Panc1 (cell line): ENCODE measurements at regions not wholly inside any gene's neighbourhood (a gene's known extent, or its start where the extent isn't known, plus 50 kb on each side); places are given as distances from the start of the nearest gene placed in this dataset.
A peak's percentile ranks its signal among the peaks of the same experiment; 100 is the strongest.

Experiments used
- ATAC-seq: fragments of 200-7000 bp; cut with Tn5 transposase; 2 replicates; pipeline ENCODE4 v1.9.1; 2020; ENCODE audit warnings: mild to moderate bottlenecking, moderate library complexity
- BruUV-seq: library from RNA; stranded (reverse); fragments of 400-500 nt; replicated peaks from 2 replicates; lab custom pipeline; 2021; lab: Mats Ljungman, UMichigan
- CTCF ChIA-PET: fragments of 300-600 bp; sonication (Branson Sonifier 250); formaldehyde crosslinking; loops from one replicate; lab custom pipeline; 2022; ENCODE audit warnings: antibody characterized with exemption; lab: Charles Lee
- POLR2A ChIA-PET: fragments of 300-600 bp; sonication (Branson Sonifier 250); formaldehyde crosslinking; loops from one replicate; lab custom pipeline; 2022; ENCODE audit warnings: antibody characterized with exemption; lab: Charles Lee
- DNase-seq: peaks from one replicate; pipeline ENCODE4 v3.0.0-alpha.2; 2010; ENCODE audit warnings: low read depth, low spot score
- H3K27ac ChIP-seq: 2 replicates; pipeline ENCODE4 v1.5.1; 2011; ENCODE audit warnings: mild to moderate bottlenecking, low read length, inconsistent platforms
- H3K27me3 ChIP-seq: fragments of 200-500 bp; sonication (Bioruptor generic); 2 replicates; pipeline ENCODE4 v1.6.0; 2014; ENCODE audit warnings: low read length, inconsistent platforms; ENCODE audit not compliant: control insufficient read depth, insufficient read depth
- H3K36me3 ChIP-seq: fragments of 200-500 bp; sonication (Bioruptor generic); 2 replicates; pipeline ENCODE4 v1.5.1; 2014; ENCODE audit warnings: inconsistent platforms, mild to moderate bottlenecking, low read length, moderate library complexity; ENCODE audit not compliant: control insufficient read depth, insufficient read depth
- H3K4me1 ChIP-seq: 2 replicates; pipeline ENCODE4 v1.5.1; 2011; ENCODE audit warnings: inconsistent platforms, mild to moderate bottlenecking, low read length, moderate library complexity; ENCODE audit not compliant: control insufficient read depth, insufficient read depth
- H3K4me3 ChIP-seq, 2 experiments: 2 replicates each; pipeline ENCODE4 v1.5.1; 2011 to 2012; ENCODE audit warnings: low read depth in 2 of 2, low read length in 2 of 2, mild to moderate bottlenecking in 2 of 2, inconsistent platforms in 1 of 2, moderate library complexity in 1 of 2
- H3K9me3 ChIP-seq: fragments of 200-500 bp; sonication (Bioruptor generic); 2 replicates; pipeline ENCODE4 v1.5.1; 2014; ENCODE audit warnings: low read depth, mild to moderate bottlenecking, inconsistent platforms, low read length, moderate library complexity; ENCODE audit not compliant: control insufficient read depth, insufficient read depth
- CTCF ChIP-seq: fragments of 450-650 bp; IDR thresholded peaks from 2 replicates; pipeline ENCODE4 v1.5.1; 2017; ENCODE audit warnings: mild to moderate bottlenecking
- POLR2AphosphoS5 ChIP-seq: IDR thresholded peaks from 2 replicates; pipeline ENCODE4 v1.6.1; 2012; ENCODE audit warnings: mild to moderate bottlenecking, low read depth, low read length, moderate library complexity
- REST ChIP-seq, 2 experiments: IDR thresholded peaks; 2 replicates each; pipeline ENCODE4 v1.6.1; 2011 to 2012; ENCODE audit warnings: low read depth in 2 of 2, control low read depth in 1 of 2, low read length in 1 of 2, mild to moderate bottlenecking in 1 of 2, moderate library complexity in 1 of 2; ENCODE audit not compliant: insufficient read depth in 1 of 2
- SIN3A ChIP-seq: IDR thresholded peaks from 2 replicates; pipeline ENCODE4 v1.6.1; 2012; ENCODE audit warnings: low read depth, mild to moderate bottlenecking, low read length, moderate library complexity, borderline replicate concordance; ENCODE audit not compliant: insufficient read depth
- TCF7L2 ChIP-seq: IDR thresholded peaks from 2 replicates; pipeline ENCODE4 v1.6.1; 2011; ENCODE audit warnings: mild to moderate bottlenecking, low read depth, low read length, inconsistent platforms
- in situ Hi-C: cut with HindIII; loops from 2 replicates; pipeline ENCODE4 v1.10.0; 2016; ENCODE audit warnings: low sequenced_read_pairs, low pct_unique_long_range_greater_than_20kb
- intact Hi-C: fragments of 100-400 bp; cut with micrococcal nuclease; formaldehyde crosslinking; loops from one replicate; pipeline ENCODE4 v1.10.0; 2022; ENCODE audit not compliant: unreplicated experiment

GRCh38 chr2:2638547-2639220 is 307.6 kb upstream of the MYT1L start:
- Histone ChIP-seq H3K27me3 (no peaks in the 10 kb centered on the region), H3K4me1 (no peaks in the 10 kb centered on the region), H3K36me3 (no peaks in the 10 kb centered on the region), H3K4me3 (no peak overlapping the region), H3K27ac (no peak overlapping the region), H3K9me3 (no peaks in the 10 kb centered on the region)
- in situ Hi-C loops (no loop called here), intact Hi-C loops (no loop called here)
- no TSS peak for BruUV-seq
- TF ChIP-seq POLR2AphosphoS5 (no peak), SIN3A (no peak), CTCF (no peak), REST (IDR thresholded peaks at IDR 0.05; ENCODE audit: insufficient read depth in 1 of 2, low read depth in 2 of 2, low read length in 1 of 2) (no peak)
- ChIA-PET POLR2A (no interaction called here), CTCF (no interaction called here)
- ATAC-seq (peak; percentile 41; the same call in 1 of the 2 replicates), DNase-seq (no peak)

DNA sequence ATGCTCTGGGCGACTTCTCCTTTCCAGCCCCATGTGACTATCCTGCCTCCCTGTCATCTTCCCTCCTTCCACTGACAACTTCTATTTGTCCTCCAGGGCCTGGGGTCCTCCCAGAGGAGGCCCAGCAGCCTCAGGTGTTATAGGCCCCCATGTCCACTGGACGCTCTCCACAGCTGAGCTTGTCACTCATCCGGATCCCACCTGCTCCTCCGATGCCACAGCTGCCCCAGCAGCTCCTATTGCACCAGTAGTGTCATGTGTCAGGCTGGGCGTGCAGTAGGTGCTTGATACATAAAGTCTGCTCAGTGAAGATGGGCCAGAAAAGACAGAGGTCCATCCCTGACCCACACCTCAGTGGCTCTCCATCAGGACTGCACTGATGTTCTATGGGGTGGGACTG is 305.7 kb upstream of the MYT1L start:
- no peaks in the 10 kb centered on the region for H3K4me1 ChIP-seq
- no peak for TF ChIP-seq TCF7L2
- TF ChIP-seq CTCF, result no peak
- TF ChIP-seq REST (IDR thresholded peaks at IDR 0.05; ENCODE audit: insufficient read depth in 1 of 2, low read depth in 2 of 2, low read length in 1 of 2), result no peak
- TF ChIP-seq POLR2AphosphoS5, result no peak
- no peak for TF ChIP-seq SIN3A
- in situ Hi-C loops, result no loop called here
- no peaks in the 10 kb centered on the region for H3K36me3 ChIP-seq
- H3K27ac ChIP-seq, result no peak overlapping the region
- no peak overlapping the region for H3K4me3 ChIP-seq
- ATAC-seq (no peak), DNase-seq (no peak)
- ChIA-PET CTCF (no interaction called here), POLR2A (no interaction called here)
- no peaks in the 10 kb centered on the region for H3K9me3 ChIP-seq
- BruUV-seq, result no TSS peak
- intact Hi-C loops, result no loop called here
- peaks cover 4% of the 10 kb centered on the region; the same call in 1 of the 2 replicates for H3K27me3 ChIP-seq
